ENCODE measurements at regions not wholly inside any gene's neighbourhood (a gene's known extent, or its start where the extent isn't known, plus 50 kb on each side); places are given as distances from the start of the nearest gene placed in this dataset.

DNA sequence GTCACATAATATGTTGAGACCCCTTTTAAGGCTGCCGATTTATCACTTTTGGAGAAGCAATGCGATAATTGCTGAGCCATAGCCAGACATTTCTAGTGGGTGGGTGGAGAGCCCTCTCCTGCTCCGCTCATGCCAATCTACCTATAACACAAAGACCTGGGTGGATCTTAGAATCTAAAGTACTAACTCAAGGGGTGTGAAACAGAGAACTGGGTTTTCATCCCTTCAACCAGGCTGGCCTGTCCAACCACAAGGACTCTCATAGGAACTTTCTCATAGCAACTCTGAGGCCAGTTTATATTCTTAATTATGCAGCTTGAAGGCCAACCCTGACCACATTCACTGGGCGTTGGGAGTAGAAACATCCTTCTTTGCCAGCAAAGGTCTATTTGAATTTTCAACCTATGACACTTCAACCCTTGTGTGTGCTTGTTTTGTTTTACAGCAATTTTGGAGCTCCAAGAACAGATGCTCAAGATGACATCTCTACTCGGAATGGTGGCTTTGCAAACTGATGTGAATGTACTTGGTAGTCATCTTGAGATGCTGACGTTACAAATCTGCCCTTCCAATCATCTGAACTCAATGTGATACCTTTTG is 1198.2 kb upstream of the AUTS2 start:
- Mint-ChIP-seq H3K27me3 (ENCODE audit: insufficient read depth, low read depth, poor library complexity) (peaks cover 2% of the 10 kb centered on the region), H3K4me3 (no peak overlapping the region), H3K9me3 (peaks cover 93% of the 10 kb centered on the region), H3K4me1 (no peaks in the 10 kb centered on the region), H3K36me3 (ENCODE audit: low read depth) (peaks cover 44% of the 10 kb centered on the region), H3K27ac (no peak overlapping the region)
- Histone ChIP-seq H3K9me2 (ENCODE audit: insufficient read depth) (no peaks in the 10 kb centered on the region), H3K27me3 (ENCODE audit: insufficient read depth) (no peaks in the 10 kb centered on the region), H3K27ac (ENCODE audit: low read depth) (no peak overlapping the region), H2AFZ (no peak overlapping the region), H3K4me3 (no peak overlapping the region), H3K36me3 (ENCODE audit: insufficient read depth) (no peaks in the 10 kb centered on the region), H3K4me1 (ENCODE audit: insufficient read depth) (no peaks in the 10 kb centered on the region), H4K20me1 (replicated peaks; ENCODE audit: insufficient read depth) (no peaks in the 10 kb centered on the region), H3K4me2 (no peak overlapping the region), H3F3A (replicated peaks; ENCODE audit: low read depth) (no peaks in the 10 kb centered on the region), H3K79me2 (replicated peaks; ENCODE audit: insufficient read depth) (no peaks in the 10 kb centered on the region)
- DNase-seq (ENCODE audit: low spot score) (no peak), ATAC-seq (no peak)
- TF ChIP-seq CREB1 (CRISPR knock-in tag; IDR thresholded peaks at IDR 0.05; ENCODE audit: low read depth), result no peak
- no peak for TF ChIP-seq STAT1 (IDR thresholded peaks at IDR 0.05; ENCODE audit: unreplicated experiment)
- TF ChIP-seq, protein P1, sequence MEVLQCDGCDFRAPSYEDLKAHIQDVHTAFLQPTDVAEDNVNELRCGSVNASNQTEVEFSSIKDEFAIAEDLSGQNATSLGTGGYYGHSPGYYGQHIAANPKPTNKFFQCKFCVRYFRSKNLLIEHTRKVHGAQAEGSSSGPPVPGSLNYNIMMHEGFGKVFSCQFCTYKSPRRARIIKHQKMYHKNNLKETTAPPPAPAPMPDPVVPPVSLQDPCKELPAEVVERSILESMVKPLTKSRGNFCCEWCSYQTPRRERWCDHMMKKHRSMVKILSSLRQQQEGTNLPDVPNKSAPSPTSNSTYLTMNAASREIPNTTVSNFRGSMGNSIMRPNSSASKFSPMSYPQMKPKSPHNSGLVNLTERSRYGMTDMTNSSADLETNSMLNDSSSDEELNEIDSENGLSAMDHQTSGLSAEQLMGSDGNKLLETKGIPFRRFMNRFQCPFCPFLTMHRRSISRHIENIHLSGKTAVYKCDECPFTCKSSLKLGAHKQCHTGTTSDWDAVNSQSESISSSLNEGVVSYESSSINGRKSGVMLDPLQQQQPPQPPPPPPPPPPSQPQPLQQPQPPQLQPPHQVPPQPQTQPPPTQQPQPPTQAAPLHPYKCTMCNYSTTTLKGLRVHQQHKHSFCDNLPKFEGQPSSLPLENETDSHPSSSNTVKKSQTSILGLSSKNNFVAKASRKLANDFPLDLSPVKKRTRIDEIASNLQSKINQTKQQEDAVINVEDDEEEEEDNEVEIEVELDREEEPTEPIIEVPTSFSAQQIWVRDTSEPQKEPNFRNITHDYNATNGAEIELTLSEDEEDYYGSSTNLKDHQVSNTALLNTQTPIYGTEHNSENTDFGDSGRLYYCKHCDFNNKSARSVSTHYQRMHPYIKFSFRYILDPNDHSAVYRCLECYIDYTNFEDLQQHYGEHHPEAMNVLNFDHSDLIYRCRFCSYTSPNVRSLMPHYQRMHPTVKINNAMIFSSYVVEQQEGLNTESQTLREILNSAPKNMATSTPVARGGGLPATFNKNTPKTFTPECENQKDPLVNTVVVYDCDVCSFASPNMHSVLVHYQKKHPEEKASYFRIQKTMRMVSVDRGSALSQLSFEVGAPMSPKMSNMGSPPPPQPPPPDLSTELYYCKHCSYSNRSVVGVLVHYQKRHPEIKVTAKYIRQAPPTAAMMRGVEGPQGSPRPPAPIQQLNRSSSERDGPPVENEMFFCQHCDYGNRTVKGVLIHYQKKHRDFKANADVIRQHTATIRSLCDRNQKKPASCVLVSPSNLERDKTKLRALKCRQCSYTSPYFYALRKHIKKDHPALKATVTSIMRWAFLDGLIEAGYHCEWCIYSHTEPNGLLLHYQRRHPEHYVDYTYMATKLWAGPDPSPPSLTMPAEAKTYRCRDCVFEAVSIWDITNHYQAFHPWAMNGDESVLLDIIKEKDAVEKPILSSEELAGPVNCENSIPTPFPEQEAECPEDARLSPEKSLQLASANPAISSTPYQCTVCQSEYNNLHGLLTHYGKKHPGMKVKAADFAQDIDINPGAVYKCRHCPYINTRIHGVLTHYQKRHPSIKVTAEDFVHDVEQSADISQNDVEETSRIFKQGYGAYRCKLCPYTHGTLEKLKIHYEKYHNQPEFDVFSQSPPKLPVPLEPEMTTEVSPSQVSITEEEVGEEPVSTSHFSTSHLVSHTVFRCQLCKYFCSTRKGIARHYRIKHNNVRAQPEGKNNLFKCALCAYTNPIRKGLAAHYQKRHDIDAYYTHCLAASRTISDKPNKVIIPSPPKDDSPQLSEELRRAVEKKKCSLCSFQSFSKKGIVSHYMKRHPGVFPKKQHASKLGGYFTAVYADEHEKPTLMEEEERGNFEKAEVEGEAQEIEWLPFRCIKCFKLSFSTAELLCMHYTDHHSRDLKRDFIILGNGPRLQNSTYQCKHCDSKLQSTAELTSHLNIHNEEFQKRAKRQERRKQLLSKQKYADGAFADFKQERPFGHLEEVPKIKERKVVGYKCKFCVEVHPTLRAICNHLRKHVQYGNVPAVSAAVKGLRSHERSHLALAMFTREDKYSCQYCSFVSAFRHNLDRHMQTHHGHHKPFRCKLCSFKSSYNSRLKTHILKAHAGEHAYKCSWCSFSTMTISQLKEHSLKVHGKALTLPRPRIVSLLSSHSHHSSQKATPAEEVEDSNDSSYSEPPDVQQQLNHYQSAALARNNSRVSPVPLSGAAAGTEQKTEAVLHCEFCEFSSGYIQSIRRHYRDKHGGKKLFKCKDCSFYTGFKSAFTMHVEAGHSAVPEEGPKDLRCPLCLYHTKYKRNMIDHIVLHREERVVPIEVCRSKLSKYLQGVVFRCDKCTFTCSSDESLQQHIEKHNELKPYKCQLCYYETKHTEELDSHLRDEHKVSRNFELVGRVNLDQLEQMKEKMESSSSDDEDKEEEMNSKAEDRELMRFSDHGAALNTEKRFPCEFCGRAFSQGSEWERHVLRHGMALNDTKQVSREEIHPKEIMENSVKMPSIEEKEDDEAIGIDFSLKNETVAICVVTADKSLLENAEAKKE (CRISPR knock-in tag; IDR thresholded peaks at IDR 0.05), result no peak
- no peak for TF ChIP-seq ZNF114 (CRISPR knock-in tag; IDR thresholded peaks at IDR 0.05)
- TF ChIP-seq, protein P2, sequence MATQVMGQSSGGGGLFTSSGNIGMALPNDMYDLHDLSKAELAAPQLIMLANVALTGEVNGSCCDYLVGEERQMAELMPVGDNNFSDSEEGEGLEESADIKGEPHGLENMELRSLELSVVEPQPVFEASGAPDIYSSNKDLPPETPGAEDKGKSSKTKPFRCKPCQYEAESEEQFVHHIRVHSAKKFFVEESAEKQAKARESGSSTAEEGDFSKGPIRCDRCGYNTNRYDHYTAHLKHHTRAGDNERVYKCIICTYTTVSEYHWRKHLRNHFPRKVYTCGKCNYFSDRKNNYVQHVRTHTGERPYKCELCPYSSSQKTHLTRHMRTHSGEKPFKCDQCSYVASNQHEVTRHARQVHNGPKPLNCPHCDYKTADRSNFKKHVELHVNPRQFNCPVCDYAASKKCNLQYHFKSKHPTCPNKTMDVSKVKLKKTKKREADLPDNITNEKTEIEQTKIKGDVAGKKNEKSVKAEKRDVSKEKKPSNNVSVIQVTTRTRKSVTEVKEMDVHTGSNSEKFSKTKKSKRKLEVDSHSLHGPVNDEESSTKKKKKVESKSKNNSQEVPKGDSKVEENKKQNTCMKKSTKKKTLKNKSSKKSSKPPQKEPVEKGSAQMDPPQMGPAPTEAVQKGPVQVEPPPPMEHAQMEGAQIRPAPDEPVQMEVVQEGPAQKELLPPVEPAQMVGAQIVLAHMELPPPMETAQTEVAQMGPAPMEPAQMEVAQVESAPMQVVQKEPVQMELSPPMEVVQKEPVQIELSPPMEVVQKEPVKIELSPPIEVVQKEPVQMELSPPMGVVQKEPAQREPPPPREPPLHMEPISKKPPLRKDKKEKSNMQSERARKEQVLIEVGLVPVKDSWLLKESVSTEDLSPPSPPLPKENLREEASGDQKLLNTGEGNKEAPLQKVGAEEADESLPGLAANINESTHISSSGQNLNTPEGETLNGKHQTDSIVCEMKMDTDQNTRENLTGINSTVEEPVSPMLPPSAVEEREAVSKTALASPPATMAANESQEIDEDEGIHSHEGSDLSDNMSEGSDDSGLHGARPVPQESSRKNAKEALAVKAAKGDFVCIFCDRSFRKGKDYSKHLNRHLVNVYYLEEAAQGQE (IDR thresholded peaks at IDR 0.05; ENCODE audit: unreplicated experiment), result no peak
- TF ChIP-seq, protein P3, sequence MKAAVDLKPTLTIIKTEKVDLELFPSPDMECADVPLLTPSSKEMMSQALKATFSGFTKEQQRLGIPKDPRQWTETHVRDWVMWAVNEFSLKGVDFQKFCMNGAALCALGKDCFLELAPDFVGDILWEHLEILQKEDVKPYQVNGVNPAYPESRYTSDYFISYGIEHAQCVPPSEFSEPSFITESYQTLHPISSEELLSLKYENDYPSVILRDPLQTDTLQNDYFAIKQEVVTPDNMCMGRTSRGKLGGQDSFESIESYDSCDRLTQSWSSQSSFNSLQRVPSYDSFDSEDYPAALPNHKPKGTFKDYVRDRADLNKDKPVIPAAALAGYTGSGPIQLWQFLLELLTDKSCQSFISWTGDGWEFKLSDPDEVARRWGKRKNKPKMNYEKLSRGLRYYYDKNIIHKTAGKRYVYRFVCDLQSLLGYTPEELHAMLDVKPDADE (IDR thresholded peaks at IDR 0.05), result no peak
- no peak for TF ChIP-seq ZNF331 (CRISPR knock-in tag; IDR thresholded peaks at IDR 0.05; ENCODE audit: low read depth)
- no peak for TF ChIP-seq JUNB (IDR thresholded peaks at IDR 0.05; ENCODE audit: unreplicated experiment)
- TF ChIP-seq EZH2 (IDR thresholded peaks at IDR 0.05; ENCODE audit: low read depth, unreplicated experiment), result no peak
- no peak for TF ChIP-seq POLR2AphosphoS5 (IDR thresholded peaks at IDR 0.05; ENCODE audit: low read depth)
- TF ChIP-seq NANOG (IDR thresholded peaks at IDR 0.05; ENCODE audit: borderline replicate concordance), result no peak
- TF ChIP-seq, protein P4, sequence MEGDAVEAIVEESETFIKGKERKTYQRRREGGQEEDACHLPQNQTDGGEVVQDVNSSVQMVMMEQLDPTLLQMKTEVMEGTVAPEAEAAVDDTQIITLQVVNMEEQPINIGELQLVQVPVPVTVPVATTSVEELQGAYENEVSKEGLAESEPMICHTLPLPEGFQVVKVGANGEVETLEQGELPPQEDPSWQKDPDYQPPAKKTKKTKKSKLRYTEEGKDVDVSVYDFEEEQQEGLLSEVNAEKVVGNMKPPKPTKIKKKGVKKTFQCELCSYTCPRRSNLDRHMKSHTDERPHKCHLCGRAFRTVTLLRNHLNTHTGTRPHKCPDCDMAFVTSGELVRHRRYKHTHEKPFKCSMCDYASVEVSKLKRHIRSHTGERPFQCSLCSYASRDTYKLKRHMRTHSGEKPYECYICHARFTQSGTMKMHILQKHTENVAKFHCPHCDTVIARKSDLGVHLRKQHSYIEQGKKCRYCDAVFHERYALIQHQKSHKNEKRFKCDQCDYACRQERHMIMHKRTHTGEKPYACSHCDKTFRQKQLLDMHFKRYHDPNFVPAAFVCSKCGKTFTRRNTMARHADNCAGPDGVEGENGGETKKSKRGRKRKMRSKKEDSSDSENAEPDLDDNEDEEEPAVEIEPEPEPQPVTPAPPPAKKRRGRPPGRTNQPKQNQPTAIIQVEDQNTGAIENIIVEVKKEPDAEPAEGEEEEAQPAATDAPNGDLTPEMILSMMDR (conservative IDR thresholded peaks at IDR 0.05; ENCODE audit: low read depth in 2 of 2), result no peak
- no peak for TF ChIP-seq EZH2phosphoT487 (IDR thresholded peaks at IDR 0.05; ENCODE audit: unreplicated experiment)
